ENCODE measurements at regions not wholly inside any gene's neighbourhood (a gene's known extent, or its start where the extent isn't known, plus 50 kb on each side); places are given as distances from the start of the nearest gene placed in this dataset.

GRCh38 chr4:125365731-125366130, 51.0 kb downstream of the FAT4 start:
- Histone ChIP-seq H3K4me3 (ENCODE audit: low read length) (no peak overlapping the region), H3K4me1 (ENCODE audit: control insufficient read depth, insufficient read depth, low read length) (peaks cover 20% of the 10 kb centered on the region), H3K9me3 (replicated peaks; ENCODE audit: low read length) (no peaks in the 10 kb centered on the region), H3K9ac (ENCODE audit: low read depth, low read length) (no peak overlapping the region), H3K36me3 (ENCODE audit: insufficient read depth, low read length) (no peaks in the 10 kb centered on the region), H3K27me3 (ENCODE audit: control insufficient read depth, insufficient read depth, low read length) (no peaks in the 10 kb centered on the region), H3K4me2 (ENCODE audit: low read length) (no peak overlapping the region)

GRCh38 chr4:125368146-125368545, 53.4 kb downstream of the FAT4 start:
- peak overlapping the region; percentile 69 for H3K9ac ChIP-seq (ENCODE audit: low read depth, low read length)
- no peaks in the 10 kb centered on the region for H3K27me3 ChIP-seq (ENCODE audit: control insufficient read depth, insufficient read depth, low read length)
- H3K36me3 ChIP-seq (ENCODE audit: insufficient read depth, low read length), result no peaks in the 10 kb centered on the region
- H3K9me3 ChIP-seq (replicated peaks; ENCODE audit: low read length), result no peaks in the 10 kb centered on the region
- H3K4me1 ChIP-seq (ENCODE audit: control insufficient read depth, insufficient read depth, low read length), result peaks cover 20% of the 10 kb centered on the region
- peak overlapping the region; percentile 42 for H3K4me3 ChIP-seq (ENCODE audit: low read length)
- H3K4me2 ChIP-seq (ENCODE audit: low read length), result peak overlapping the region; percentile 75

GRCh38 chr4:125368671-125369081, 53.9 kb downstream of the FAT4 start:
- H3K4me2 ChIP-seq (ENCODE audit: low read length), result peak overlapping the region; percentile 75
- peak overlapping the region; percentile 69 for H3K9ac ChIP-seq (ENCODE audit: low read depth, low read length)
- H3K27me3 ChIP-seq (ENCODE audit: control insufficient read depth, insufficient read depth, low read length), result no peaks in the 10 kb centered on the region
- no peaks in the 10 kb centered on the region for H3K9me3 ChIP-seq (replicated peaks; ENCODE audit: low read length)
- peak overlapping the region; percentile 49 for H3K4me3 ChIP-seq (ENCODE audit: low read length)
- no peaks in the 10 kb centered on the region for H3K36me3 ChIP-seq (ENCODE audit: insufficient read depth, low read length)
- peaks cover 20% of the 10 kb centered on the region for H3K4me1 ChIP-seq (ENCODE audit: control insufficient read depth, insufficient read depth, low read length)

GRCh38 chr4:125369098-125369497, 54.3 kb downstream of the FAT4 start:
- peak overlapping the region; percentile 49 for H3K4me3 ChIP-seq (ENCODE audit: low read length)
- H3K27me3 ChIP-seq (ENCODE audit: control insufficient read depth, insufficient read depth, low read length), result no peaks in the 10 kb centered on the region

GRCh38 chr4:125370478-125370877, 55.7 kb downstream of the FAT4 start:
- peaks cover 20% of the 10 kb centered on the region for H3K4me1 ChIP-seq (ENCODE audit: control insufficient read depth, insufficient read depth, low read length)
- no peak overlapping the region for H3K4me2 ChIP-seq (ENCODE audit: low read length)
- no peaks in the 10 kb centered on the region for H3K27me3 ChIP-seq (ENCODE audit: control insufficient read depth, insufficient read depth, low read length)
- no peak overlapping the region for H3K4me3 ChIP-seq (ENCODE audit: low read length)
- H3K9ac ChIP-seq (ENCODE audit: low read depth, low read length), result no peak overlapping the region
- H3K36me3 ChIP-seq (ENCODE audit: insufficient read depth, low read length), result no peaks in the 10 kb centered on the region
- H3K9me3 ChIP-seq (replicated peaks; ENCODE audit: low read length), result no peaks in the 10 kb centered on the region

More at GRCh38 chr4:125369098-125369497, 54.3 kb downstream of the FAT4 start:
- Histone ChIP-seq H3K9me3 (replicated peaks; ENCODE audit: low read length) (no peaks in the 10 kb centered on the region), H3K36me3 (ENCODE audit: insufficient read depth, low read length) (no peaks in the 10 kb centered on the region), H3K4me2 (ENCODE audit: low read length) (peak overlapping the region; percentile 75), H3K9ac (ENCODE audit: low read depth, low read length) (peak overlapping the region; percentile 69), H3K4me1 (ENCODE audit: control insufficient read depth, insufficient read depth, low read length) (peaks cover 20% of the 10 kb centered on the region)

GRCh38 chr4:125382995-125383394, 68.2 kb downstream of the FAT4 start:
- Histone ChIP-seq H3K4me3 (ENCODE audit: low read length) (no peak overlapping the region), H3K27me3 (ENCODE audit: control insufficient read depth, insufficient read depth, low read length) (no peaks in the 10 kb centered on the region), H3K4me1 (ENCODE audit: control insufficient read depth, insufficient read depth, low read length) (peaks cover 15% of the 10 kb centered on the region), H3K4me2 (ENCODE audit: low read length) (no peak overlapping the region), H3K36me3 (ENCODE audit: insufficient read depth, low read length) (no peaks in the 10 kb centered on the region), H3K9ac (ENCODE audit: low read depth, low read length) (no peak overlapping the region), H3K9me3 (replicated peaks; ENCODE audit: low read length) (no peaks in the 10 kb centered on the region)

GRCh38 chr4:125387770-125388169, 73.0 kb downstream of the FAT4 start:
- H3K4me2 ChIP-seq (ENCODE audit: low read length), result no peak overlapping the region
- H3K9ac ChIP-seq (ENCODE audit: low read depth, low read length), result peak overlapping the region; percentile 75
- H3K9me3 ChIP-seq (replicated peaks; ENCODE audit: low read length), result no peaks in the 10 kb centered on the region
- H3K27me3 ChIP-seq (ENCODE audit: control insufficient read depth, insufficient read depth, low read length), result no peaks in the 10 kb centered on the region
- no peak overlapping the region for H3K4me3 ChIP-seq (ENCODE audit: low read length)
- no peaks in the 10 kb centered on the region for H3K36me3 ChIP-seq (ENCODE audit: insufficient read depth, low read length)
- H3K4me1 ChIP-seq (ENCODE audit: control insufficient read depth, insufficient read depth, low read length), result peaks cover 35% of the 10 kb centered on the region

- H3K4me3 ChIP-seq (ENCODE audit: low read length), result no peak overlapping the region
- peak overlapping the region; percentile 67 for H3K4me2 ChIP-seq (ENCODE audit: low read length)
- H3K9ac ChIP-seq (ENCODE audit: low read depth, low read length), result peak overlapping the region; percentile 75
- H3K27me3 ChIP-seq (ENCODE audit: control insufficient read depth, insufficient read depth, low read length), result no peaks in the 10 kb centered on the region
- H3K36me3 ChIP-seq (ENCODE audit: insufficient read depth, low read length), result no peaks in the 10 kb centered on the region
- H3K4me1 ChIP-seq (ENCODE audit: control insufficient read depth, insufficient read depth, low read length), result peaks cover 37% of the 10 kb centered on the region
- H3K9me3 ChIP-seq (replicated peaks; ENCODE audit: low read length), result no peaks in the 10 kb centered on the region
These were observed 73.9 kb downstream of the FAT4 start for GRCh38 chr4:125388613-125389012.

- Histone ChIP-seq H3K27me3 (ENCODE audit: control insufficient read depth, insufficient read depth, low read length) (no peaks in the 10 kb centered on the region), H3K9me3 (replicated peaks; ENCODE audit: low read length) (no peaks in the 10 kb centered on the region), H3K4me2 (ENCODE audit: low read length) (peak overlapping the region; percentile 81), H3K36me3 (ENCODE audit: insufficient read depth, low read length) (no peaks in the 10 kb centered on the region), H3K4me3 (ENCODE audit: low read length) (peak overlapping the region; percentile 62), H3K9ac (ENCODE audit: low read depth, low read length) (peak overlapping the region; percentile 75), H3K4me1 (ENCODE audit: control insufficient read depth, insufficient read depth, low read length) (peaks cover 40% of the 10 kb centered on the region)
These were observed 75.0 kb downstream of the FAT4 start for GRCh38 chr4:125389713-125390112.

- peak overlapping the region; percentile 62 for H3K4me3 ChIP-seq (ENCODE audit: low read length)
- no peaks in the 10 kb centered on the region for H3K27me3 ChIP-seq (ENCODE audit: control insufficient read depth, insufficient read depth, low read length)
- H3K4me2 ChIP-seq (ENCODE audit: low read length), result peak overlapping the region; percentile 81
- H3K4me1 ChIP-seq (ENCODE audit: control insufficient read depth, insufficient read depth, low read length), result peaks cover 44% of the 10 kb centered on the region
- no peaks in the 10 kb centered on the region for H3K36me3 ChIP-seq (ENCODE audit: insufficient read depth, low read length)
- H3K9me3 ChIP-seq (replicated peaks; ENCODE audit: low read length), result no peaks in the 10 kb centered on the region
- peak overlapping the region; percentile 75 for H3K9ac ChIP-seq (ENCODE audit: low read depth, low read length)
These were observed 75.4 kb downstream of the FAT4 start for GRCh38 chr4:125390126-125390525.

GRCh38 chr4:125390727-125391126, 76.0 kb downstream of the FAT4 start:
- Histone ChIP-seq H3K4me1 (ENCODE audit: control insufficient read depth, insufficient read depth, low read length) (peaks cover 46% of the 10 kb centered on the region), H3K27me3 (ENCODE audit: control insufficient read depth, insufficient read depth, low read length) (no peaks in the 10 kb centered on the region), H3K4me3 (ENCODE audit: low read length) (peak overlapping the region; percentile 62), H3K9me3 (replicated peaks; ENCODE audit: low read length) (no peaks in the 10 kb centered on the region), H3K36me3 (ENCODE audit: insufficient read depth, low read length) (no peaks in the 10 kb centered on the region), H3K4me2 (ENCODE audit: low read length) (peak overlapping the region; percentile 81), H3K9ac (ENCODE audit: low read depth, low read length) (peak overlapping the region; percentile 75)

GRCh38 chr4:125392694-125393093, 77.9 kb downstream of the FAT4 start:
- H3K9me3 ChIP-seq (replicated peaks; ENCODE audit: low read length), result no peaks in the 10 kb centered on the region
- H3K4me2 ChIP-seq (ENCODE audit: low read length), result no peak overlapping the region
- no peak overlapping the region for H3K9ac ChIP-seq (ENCODE audit: low read depth, low read length)
- no peak overlapping the region for H3K4me3 ChIP-seq (ENCODE audit: low read length)
- H3K36me3 ChIP-seq (ENCODE audit: insufficient read depth, low read length), result no peaks in the 10 kb centered on the region
- no peaks in the 10 kb centered on the region for H3K27me3 ChIP-seq (ENCODE audit: control insufficient read depth, insufficient read depth, low read length)
- peaks cover 42% of the 10 kb centered on the region for H3K4me1 ChIP-seq (ENCODE audit: control insufficient read depth, insufficient read depth, low read length)

Data from skeletal muscle satellite cell (primary cell).